Cardiac septum (tissue), 1 donor: ENCODE measurements at regions not wholly inside any gene's neighbourhood (a gene's known extent, or its start where the extent isn't known, plus 50 kb on each side); places are given as distances from the start of the nearest gene placed in this dataset.

Source experiments
- DNase-seq: peaks from one replicate; pipeline ENCODE4 v3.0.0-alpha.2; 2020; ENCODE audit warnings: low spot score
- intact Hi-C: fragments of 100-400 bp; cut with DNase I; formaldehyde crosslinking; loops from one replicate; pipeline ENCODE4 v1.14.0; 2022
- donor health status: DM: no; HTN: no; CAD: no.

- DNase-seq: no peak
- intact Hi-C loops: loop anchor here (10.0 kb wide), 1 partner anchor 286 kb away; no protein-coding TSS in a partner anchor
Measured at GRCh38 chr2:105598829-105599698, 145.6 kb upstream of the NCK2 start.

DNA sequence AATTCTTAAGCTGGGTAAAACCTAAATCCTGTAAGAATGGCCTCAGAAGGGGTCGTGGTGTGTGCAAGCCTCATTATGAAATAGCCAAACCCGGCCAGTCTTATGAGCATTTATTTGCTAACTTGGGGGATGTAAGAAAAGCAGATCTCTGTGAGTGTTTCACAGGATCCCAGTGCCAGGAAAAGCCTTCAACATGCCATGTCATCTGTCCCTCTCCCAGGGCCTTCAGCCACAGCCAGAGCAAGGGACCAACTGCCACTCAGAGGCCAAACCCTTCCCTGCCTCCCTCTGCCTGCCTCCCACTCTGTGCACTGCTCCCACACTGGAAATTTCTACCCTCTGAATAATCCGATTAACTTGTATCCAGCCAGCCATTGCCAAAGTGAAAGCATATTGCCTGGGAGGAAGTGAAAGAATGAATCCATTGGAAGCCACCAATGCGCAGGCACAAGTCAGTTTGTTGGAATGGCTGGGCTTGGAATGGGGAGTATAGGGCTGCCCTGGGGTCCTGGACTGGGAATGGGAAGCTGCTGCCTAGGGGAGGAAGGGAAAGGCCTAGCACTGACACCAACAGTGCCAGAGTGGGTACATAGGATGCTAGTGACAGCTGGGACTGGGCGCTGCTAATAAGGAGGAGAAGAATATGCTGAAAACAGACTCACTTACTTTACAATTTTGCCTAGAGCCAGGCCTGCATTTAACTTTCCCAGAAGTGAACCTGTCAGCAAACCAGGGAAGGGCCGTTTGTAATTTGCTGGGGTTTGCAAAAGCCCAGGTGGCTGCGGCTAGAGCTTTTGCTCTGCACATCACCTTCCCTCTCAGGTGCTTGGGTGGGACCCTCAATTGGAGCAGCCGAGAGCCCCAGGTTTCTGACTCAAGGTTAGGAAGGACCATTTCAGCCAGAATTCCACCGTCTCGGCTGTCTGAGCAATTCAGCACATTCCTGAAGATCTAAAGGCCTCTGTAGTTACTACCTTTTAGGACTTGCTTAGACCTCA is 146.6 kb upstream of the NCK2 start:
- intact Hi-C loops: loop anchor here (10.0 kb wide), 1 partner anchor 287 kb away; no protein-coding TSS in a partner anchor
- DNase-seq: no peak

- DNase-seq: no peak
- intact Hi-C loops: loop anchor here (10.0 kb wide), 1 partner anchor 288 kb away; no protein-coding TSS in a partner anchor
Measured at GRCh38 chr2:105597011-105597805, 147.5 kb upstream of the NCK2 start.

GRCh38 chr2:105596411-105596921 is 148.2 kb upstream of the NCK2 start:
- intact Hi-C loops: loop anchor here (10.0 kb wide), 1 partner anchor 288 kb away; no protein-coding TSS in a partner anchor
- no peak for DNase-seq

DNA sequence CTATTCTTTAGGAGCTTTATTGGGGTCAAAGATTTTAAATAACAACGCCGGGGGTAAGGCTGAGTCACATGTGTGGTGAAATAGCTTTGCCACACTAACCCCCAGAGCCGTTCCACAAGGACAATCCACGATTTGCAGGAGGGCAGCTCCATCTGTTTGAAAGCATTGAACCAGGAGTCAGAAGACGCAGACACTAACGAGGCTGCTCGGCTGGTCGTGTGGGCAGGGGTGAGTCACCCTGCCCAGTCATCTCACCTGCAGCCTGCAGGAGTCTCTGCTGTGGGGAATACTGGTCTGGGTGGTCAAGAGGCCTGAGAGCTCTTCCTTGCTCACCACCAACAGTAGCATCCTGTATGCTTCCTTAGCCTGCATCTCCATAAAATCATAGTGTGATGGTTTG is 149.2 kb upstream of the NCK2 start:
- no peak for DNase-seq
- intact Hi-C loops: loop anchor here (10.0 kb wide), 1 partner anchor 289 kb away; no protein-coding TSS in a partner anchor

DNA sequence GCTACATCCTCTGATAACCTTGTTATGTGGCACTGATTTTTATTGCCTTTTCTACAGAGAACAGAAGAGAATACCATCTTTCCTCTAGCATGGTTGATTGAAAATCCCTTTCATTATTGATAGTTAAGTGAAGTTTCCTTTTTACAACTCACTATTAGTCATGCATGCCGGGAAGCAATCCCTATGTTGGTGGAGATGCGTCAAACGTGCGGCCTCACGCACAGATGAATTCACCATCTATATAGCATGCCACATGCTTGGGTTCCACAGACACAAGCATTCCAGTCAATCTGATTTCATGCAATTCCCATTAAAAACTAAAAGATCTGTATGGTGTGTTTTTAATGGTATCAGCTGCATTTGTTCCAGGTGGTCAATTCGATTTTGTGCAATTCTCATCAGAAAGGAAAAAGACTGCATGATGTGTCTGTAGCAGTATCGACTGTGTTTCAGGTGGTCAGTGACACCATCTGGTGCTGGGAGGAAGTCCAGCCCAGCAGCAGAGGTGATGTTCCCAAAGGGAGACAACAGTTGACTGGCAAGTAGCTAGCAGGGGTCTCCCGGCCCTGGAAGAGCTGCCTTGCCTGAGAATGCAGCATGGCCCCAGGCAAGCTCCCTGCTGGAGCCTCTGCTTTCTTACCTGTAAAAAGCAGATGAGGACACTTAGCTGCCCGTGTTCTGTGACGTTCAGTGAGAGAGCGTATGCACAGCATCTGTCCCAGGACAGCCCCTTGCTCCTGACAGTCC is 151.3 kb upstream of the NCK2 start:
- DNase-seq: no peak
- intact Hi-C loops: loop anchor here (5.0 to 10.0 kb wide), 2 partner anchors 104 to 291 kb away; no protein-coding TSS in a partner anchor

GRCh38 chr2:105592288-105592687 is 152.4 kb upstream of the NCK2 start:
- DNase-seq: no peak
- intact Hi-C loops: loop anchor here (5.0 to 10.0 kb wide), 2 partner anchors 105 to 293 kb away; no protein-coding TSS in a partner anchor

DNA sequence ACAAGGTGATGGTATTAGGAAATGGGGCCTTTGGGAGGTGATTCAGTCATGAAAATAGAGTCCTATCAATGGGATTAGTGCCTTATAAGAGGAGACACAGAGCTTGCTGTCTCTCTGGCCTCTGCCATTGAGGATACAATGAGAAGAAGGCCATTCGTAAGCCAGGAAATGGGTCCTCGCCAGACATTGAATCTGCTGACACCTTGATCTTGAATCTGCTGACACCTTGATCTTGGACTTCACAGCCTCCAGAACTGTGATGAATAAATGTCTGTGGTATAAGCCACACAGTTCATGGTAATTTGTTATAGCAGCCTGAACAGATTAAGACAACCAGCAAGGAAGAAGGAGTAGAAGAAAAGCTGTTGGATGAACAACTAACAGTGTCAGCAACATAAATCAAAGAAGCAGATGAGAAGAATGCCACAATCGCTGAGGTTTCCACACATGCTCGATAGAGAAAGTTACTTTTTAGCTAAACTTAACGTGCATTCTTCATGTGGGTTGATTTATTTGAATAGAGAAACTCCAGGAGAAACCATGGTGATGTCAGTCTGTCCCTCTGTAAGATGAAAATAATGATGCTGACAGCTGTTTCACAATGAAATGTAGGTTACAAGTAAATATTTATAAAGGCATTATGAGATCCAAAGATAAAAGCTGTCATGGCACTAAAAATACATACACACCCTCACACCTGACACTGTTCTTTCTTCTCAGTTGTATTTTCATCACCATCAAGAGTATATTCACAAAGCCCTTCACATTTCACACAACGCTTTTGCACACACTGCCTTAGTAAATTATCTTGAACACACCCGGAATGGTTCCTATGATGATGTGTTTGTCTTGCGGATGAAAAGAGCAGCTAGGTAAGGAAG is 153.7 kb upstream of the NCK2 start:
- intact Hi-C loops: loop anchor here (5.0 to 10.0 kb wide), 2 partner anchors 106 to 294 kb away; no protein-coding TSS in a partner anchor
- no peak for DNase-seq

DNA sequence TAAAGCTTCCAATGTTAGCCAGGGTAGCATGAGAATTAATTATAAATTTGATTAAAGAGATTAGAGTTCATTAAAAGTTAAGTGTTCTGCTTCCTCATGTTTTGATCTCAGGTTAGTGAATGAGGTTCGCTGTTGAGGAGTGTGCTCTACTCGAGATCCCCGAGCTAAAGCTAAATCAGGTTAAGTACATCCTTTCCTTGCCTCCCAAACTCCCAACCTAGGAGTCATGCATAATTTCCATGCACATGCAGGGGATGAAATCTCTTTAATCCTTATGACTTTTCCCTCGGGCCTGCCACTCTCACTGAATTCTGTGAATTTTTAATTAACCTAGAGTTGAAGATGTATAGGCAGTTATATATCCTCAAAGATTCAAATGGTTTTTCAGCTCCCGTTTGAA is 156.1 kb upstream of the NCK2 start:
- no peak for DNase-seq
- intact Hi-C loops: no loop called here

GRCh38 chr2:105587637-105588036 is 157.1 kb upstream of the NCK2 start:
- intact Hi-C loops: no loop called here

GRCh38 chr2:105584435-105585010 is 160.2 kb upstream of the NCK2 start:
- intact Hi-C loops: no loop called here

More at GRCh38 chr2:105587637-105588036, 157.1 kb upstream of the NCK2 start:
- DNase-seq: no peak

GRCh38 chr2:105582952-105583660 is 161.6 kb upstream of the NCK2 start:
- intact Hi-C loops: no loop called here
- DNase-seq: no peak

More at GRCh38 chr2:105584435-105585010, 160.2 kb upstream of the NCK2 start:
- DNase-seq: no peak

DNA sequence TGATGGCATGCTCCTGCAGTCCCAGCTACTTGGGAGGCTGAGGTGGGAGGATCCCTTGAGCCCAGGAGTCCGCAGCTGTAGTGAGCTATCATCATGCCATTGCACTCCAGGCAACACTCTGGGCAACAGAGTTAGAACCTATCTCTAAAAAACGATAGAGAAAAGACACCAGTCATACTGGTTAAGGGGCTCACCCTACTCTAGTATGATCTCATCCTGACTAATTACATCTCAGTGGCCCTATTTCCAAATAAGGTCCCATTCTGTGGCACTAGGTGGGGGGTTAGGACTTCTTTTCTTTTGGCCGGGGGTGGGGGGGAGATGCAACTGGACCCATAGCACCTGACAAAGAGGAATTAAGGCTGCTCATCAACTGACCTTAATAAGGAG is 163.2 kb upstream of the NCK2 start:
- intact Hi-C loops: no loop called here

GRCh38 chr2:105580870-105581554 is 163.7 kb upstream of the NCK2 start:
- intact Hi-C loops: no loop called here
- no peak for DNase-seq

More for the DNA sequence above, 163.2 kb upstream of the NCK2 start:
- no peak for DNase-seq

GRCh38 chr2:105580216-105580615 is 164.5 kb upstream of the NCK2 start:
- DNase-seq: no peak
- intact Hi-C loops: no loop called here
